ENCODE measurements at regions not wholly inside any gene's neighbourhood (a gene's known extent, or its start where the extent isn't known, plus 50 kb on each side); places are given as distances from the start of the nearest gene placed in this dataset.

GRCh38 chr5:155839251-155840037 is 487.5 kb upstream of the SGCD start:
- no peak for DNase-seq (ENCODE audit: low read depth in 2 of 2)

GRCh38 chr5:155844542-155844941 is 482.4 kb upstream of the SGCD start:
- DNase-seq (ENCODE audit: low read depth in 2 of 2) = no peak

DNA sequence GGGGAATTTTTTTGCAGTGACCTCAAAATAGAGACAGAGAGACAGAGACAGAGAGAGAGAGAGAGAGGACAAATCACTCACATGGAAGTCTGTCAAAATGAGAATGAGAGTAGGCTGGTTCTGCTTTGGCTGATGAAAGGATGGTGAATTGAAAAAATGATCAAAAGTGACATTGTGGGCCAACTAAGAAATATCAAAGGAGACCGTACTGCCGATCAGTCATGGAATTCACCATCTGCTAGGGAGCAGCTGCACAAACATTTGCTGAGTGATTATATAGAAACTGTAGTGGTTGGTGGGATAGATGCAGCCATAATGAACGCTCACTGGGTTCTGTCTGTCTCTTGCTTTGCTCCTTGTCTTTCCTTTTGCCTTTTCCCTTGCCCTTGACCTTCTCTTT is 476.6 kb upstream of the SGCD start:
- DNase-seq (ENCODE audit: low read depth in 2 of 2) = no peak

GRCh38 chr5:155866971-155867370 is 460.0 kb upstream of the SGCD start:
- no peak for DNase-seq (ENCODE audit: low read depth in 2 of 2)

DNA sequence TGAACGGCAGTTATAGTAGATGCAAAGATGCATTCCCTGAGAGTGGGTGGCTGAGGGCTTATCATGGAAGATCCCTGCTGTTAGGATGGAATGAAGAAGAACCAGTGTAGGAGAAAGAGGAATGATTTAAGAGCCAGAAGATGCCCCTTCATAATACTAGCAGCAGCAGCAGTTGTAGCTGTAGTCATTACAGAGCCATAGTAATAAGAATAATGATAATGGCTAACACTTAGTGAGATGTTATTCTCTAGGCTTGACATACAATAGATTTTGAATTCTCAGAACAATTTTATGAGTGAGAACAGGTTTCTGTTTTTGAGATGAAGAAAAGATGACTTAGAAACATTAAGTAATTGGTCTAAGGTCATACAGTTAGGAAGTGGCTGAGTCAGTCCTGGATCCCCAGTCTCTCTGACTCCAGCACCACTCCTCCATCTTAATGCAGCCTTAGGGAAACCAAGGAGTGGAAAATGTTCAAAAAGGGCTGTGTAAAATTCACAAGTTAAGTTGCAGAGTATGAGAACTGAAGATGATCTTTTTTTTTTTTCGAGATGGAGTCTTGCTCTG is 459.4 kb upstream of the SGCD start:
- no peak for DNase-seq (ENCODE audit: low read depth in 2 of 2)

DNA sequence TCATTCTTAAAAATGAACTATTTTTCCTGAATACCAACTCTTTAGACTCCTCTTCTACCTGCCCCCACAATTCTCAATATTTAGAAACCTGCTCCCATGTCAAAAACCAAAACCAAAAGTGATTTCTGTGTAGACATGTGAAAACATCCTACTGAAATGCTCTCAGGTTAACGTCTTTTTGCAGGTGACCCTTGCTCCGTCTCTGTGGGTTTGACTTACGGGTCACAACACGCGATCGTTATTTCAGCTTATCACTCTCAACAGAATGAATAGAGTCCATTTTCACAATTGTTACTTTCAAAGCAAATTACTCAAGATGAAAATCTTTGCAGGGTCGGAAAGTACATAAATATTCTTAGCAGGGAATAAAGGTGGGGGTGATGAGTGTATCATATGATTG is 456.3 kb upstream of the SGCD start:
- DNase-seq (ENCODE audit: low read depth in 2 of 2) = no peak

DNA sequence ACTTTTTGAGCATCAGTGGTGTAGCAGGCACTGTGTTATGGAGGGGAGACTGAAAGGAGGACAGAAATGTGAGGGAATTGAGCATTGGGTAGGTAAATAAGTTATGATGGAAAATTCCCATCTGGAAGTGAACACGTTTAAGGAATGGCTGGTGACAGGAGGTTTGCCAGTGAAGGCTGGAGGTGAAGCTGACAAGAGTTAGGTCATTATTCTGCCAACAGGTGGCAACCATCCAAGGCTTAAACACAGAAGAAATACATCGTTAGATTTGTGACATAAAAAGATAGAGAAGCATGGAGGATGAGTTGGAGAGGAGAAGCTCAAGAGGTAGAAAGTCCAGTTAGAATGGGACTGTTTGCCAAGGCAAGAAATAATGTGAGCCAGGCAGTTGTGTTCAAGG is 455.3 kb upstream of the SGCD start:
- DNase-seq (ENCODE audit: low read depth in 2 of 2) = no peak

GRCh38 chr5:155872629-155873220 is 454.2 kb upstream of the SGCD start:
- DNase-seq (ENCODE audit: low read depth in 2 of 2) = no peak

DNA sequence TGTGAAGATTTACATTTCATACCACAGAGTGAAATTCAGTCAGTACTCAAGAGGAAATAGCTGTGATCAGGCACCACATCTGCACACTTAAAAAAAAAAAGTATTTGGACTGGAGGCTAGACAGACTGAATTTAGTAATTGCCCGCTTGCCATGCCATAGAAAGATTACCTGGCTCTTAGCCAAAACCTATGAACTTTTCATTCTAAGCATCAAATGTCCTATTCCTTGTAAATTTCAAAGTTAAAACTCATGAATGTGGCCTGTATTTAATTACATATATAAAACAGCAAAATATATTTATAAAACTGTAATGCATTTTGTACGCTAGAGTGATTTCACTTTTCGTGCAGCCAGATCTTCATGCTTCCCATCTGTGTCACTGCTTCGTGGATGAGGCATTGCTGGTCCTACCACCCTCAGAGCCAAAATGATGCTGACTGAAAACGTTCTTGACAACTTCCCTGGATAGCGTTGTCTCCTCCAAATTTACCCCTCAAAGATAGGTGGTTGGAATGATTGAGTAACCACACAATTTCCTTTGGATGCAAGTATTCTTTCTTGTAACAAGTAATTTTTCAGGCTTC is 447.9 kb upstream of the SGCD start:
- no peak for DNase-seq (ENCODE audit: low read depth in 2 of 2)

DNA sequence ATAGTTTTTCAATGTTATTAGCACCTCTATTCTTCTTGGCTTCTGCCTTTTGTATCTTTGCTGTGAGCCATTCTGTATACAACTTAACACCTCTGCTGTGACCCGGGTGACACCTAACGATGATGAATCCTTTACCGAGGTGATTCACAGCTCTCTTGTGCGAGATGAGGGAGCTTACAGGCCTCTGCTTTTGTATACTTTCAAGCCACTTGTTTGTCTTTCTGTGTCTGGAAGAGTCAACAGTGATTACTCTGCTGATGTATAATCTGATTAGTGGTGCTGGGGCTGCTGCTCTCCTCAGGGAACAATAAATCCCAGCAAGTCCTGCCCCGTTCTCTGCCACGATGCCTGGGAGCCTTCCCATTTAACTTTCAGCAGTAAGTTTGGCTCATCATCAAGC is 442.9 kb upstream of the SGCD start:
- no peak for DNase-seq (ENCODE audit: low read depth in 2 of 2)

GRCh38 chr5:155885199-155885598 is 441.8 kb upstream of the SGCD start:
- DNase-seq (ENCODE audit: low read depth in 2 of 2) = no peak

- no peak for DNase-seq (ENCODE audit: low read depth in 2 of 2)
Measured at GRCh38 chr5:155886311-155887031, 440.5 kb upstream of the SGCD start.

DNA sequence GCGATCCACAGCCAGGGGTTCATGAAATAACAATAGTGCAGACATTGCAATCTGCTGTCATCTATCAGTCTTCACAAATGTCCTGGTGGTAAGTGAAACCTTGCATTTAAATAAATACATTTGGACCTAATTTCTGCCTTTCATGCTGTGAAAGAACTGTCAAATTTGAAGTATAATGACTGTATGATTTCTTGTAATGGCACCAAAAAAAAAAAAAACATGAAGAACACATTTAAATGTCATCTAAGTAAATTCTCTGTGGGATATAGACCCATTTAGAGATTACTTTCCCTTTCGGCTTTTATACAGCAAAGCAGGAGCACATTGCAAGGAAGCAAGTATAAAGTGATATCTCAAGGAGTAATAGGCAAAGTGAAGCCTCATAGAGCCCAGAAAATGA is 431.5 kb upstream of the SGCD start:
- DNase-seq (ENCODE audit: low read depth in 2 of 2) = no peak

- DNase-seq (ENCODE audit: low read depth in 2 of 2) = no peak
Measured at GRCh38 chr5:155897761-155898160, 429.2 kb upstream of the SGCD start.

GRCh38 chr5:155898284-155898683 is 428.7 kb upstream of the SGCD start:
- no peak for DNase-seq (ENCODE audit: low read depth in 2 of 2)

- no peak for DNase-seq (ENCODE audit: low read depth in 2 of 2)
Measured at GRCh38 chr5:155903791-155904190, 423.2 kb upstream of the SGCD start.

DNA sequence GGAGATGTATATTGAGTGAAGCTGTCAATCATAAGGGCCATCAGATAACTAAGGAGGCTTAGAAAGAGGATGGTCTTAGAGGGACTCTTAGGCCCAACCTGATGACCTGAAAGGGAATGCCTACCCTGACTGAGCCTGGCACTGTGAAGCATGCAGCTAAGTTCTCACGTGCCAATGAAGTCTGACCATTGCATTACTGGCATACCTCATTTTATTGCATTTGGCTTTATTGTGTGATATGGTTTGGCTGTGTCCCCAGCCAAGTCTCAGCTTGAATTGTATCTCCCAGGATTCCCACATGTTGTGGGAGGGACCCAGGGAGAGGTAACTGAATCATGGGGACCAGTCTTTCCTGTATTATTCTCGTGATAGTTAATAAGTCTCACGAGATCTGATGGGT is 421.6 kb upstream of the SGCD start:
- DNase-seq (ENCODE audit: low read depth in 2 of 2) = no peak

DNA sequence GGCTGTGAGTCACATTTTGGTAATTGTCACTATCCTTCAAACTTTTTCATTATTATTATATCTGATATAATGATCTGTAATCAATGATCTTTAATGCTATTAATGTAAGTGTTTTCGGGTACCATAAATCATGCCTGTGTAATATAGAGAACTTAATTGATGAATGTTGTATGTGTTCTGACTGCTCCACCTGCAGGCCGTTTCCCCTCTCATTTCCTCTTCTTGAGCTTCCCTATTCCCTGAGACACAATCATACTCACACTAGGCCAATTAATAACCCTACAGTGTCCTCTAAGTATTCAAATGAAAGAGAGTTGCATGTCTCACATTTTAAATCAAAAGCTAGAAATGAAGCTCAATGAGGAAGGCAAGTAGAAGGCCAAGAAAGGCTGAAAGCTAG is 420.9 kb upstream of the SGCD start:
- no peak for DNase-seq (ENCODE audit: low read depth in 2 of 2)

DNA sequence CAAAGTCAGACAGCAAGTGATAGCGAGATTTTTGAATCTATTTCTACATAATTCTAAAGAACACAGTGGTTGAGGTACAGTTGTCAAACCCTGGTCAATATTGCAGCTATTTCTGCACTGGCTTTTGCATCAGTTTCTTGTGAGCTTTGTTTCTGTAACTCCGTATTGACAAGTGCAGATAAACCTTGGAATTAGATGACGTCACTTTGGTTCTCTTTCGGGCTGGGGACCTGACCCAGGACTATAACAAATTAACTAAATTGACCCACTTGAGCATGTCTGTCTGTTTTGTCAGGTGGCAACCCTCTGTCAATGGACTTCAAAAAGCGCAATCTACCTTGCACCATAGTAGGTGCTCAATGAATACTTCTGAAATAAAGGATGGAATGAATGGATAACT is 418.4 kb upstream of the SGCD start:
- no peak for DNase-seq (ENCODE audit: low read depth in 2 of 2)

DNA sequence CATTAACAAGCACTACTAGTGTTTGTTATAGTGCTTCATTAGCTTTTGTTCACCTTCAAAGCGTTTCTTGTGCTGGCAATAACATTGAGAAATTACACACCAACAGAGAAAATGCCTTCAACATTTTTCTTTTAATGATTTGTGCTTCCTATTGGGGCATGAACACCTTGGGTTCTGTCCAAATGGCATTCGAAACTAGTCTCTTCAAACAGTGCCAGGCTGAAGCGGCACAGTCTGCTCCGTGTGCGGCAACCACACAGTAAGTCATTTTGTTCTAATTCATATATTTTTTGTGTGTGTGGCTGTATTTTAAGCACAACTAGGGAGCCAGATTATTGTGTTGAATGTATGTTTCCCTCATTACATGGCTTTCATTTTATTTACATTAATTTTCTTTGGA is 414.7 kb upstream of the SGCD start:
- DNase-seq (ENCODE audit: low read depth in 2 of 2) = no peak

GRCh38 chr5:155914766-155915165 is 412.2 kb upstream of the SGCD start:
- DNase-seq (ENCODE audit: low read depth in 2 of 2) = no peak

DNA sequence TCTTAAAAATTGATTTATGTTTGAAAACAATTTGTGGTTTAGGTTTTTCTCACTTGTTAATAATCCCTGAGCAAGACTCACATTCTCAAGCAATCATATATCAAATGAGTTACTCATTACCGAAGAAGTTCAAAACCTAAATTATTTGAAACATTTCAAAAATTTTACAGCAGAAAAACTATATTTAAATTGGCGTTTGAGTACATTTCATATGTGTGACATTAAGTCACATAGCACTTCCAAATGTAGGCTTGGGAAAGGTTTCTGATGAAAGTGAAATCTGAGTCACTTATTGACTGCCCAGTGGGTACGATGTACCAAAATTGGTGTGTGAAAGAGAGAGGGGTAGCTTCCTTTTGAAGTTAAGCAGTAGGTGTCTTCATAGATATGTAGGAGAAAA is 411.4 kb upstream of the SGCD start:
- DNase-seq (ENCODE audit: low read depth in 2 of 2) = no peak
